Keratinocyte (primary cell): ENCODE measurements at regions not wholly inside any gene's neighbourhood (a gene's known extent, or its start where the extent isn't known, plus 50 kb on each side); places are given as distances from the start of the nearest gene placed in this dataset.

Experiments
- DNase-seq: peaks from one replicate; pipeline ENCODE4 v3.0.0-alpha.2; 2011; ENCODE audit warnings: low read depth, missing footprints, low spot score
- FAIRE-seq: peaks from 2 replicates; lab custom pipeline; 2011; peaks lifted over from hg19 to GRCh38; lab: Jason Lieb, UNC
- H2AFZ ChIP-seq: 2 replicates; pipeline ENCODE4 v1.6.0; 2012; ENCODE audit warnings: low read length, control low read depth, inconsistent platforms; ENCODE audit not compliant: control insufficient read depth
- H3K27ac ChIP-seq: 2 replicates; pipeline ENCODE4 v1.5.1; 2011; ENCODE audit warnings: low read length; ENCODE audit not compliant: control insufficient read depth, insufficient read depth
- H3K27me3 ChIP-seq: 3 replicates; pipeline ENCODE4 v1.6.0; 2011; ENCODE audit warnings: low read length; ENCODE audit not compliant: control insufficient read depth, insufficient read depth; ENCODE audit errors: extremely low read depth
- H3K36me3 ChIP-seq, 2 experiments: 2 replicates in 1 of 2; 3 replicates in 1 of 2; pipeline ENCODE4 v1.5.1; 2011; ENCODE audit warnings: low read length in 2 of 2, mild to moderate bottlenecking in 1 of 2; ENCODE audit not compliant: control insufficient read depth in 2 of 2, insufficient read depth in 2 of 2; ENCODE audit errors: extremely low read depth in 1 of 2
- H3K4me1 ChIP-seq: 3 replicates; pipeline ENCODE4 v1.5.1; 2011; ENCODE audit warnings: low read length; ENCODE audit not compliant: control insufficient read depth, insufficient read depth; ENCODE audit errors: extremely low read depth
- H3K4me2 ChIP-seq: 3 replicates; pipeline ENCODE4 v1.6.0; 2011; ENCODE audit warnings: low read depth, low read length; ENCODE audit not compliant: control insufficient read depth, insufficient read depth; ENCODE audit errors: extremely low read depth
- H3K4me3 ChIP-seq, 3 experiments: fragments of 200-600 bp in 1 of 3; sonication (generic) in 1 of 3; 2 replicates in 2 of 3; 3 replicates in 1 of 3; pipeline ENCODE4 v1.5.1; 2011 to 2016; ENCODE audit warnings: low read length in 3 of 3, mild to moderate bottlenecking in 3 of 3, control low read depth in 2 of 3, inconsistent platforms in 1 of 3, low read depth in 1 of 3, mixed read lengths in 1 of 3, mixed run types in 1 of 3, moderate library complexity in 1 of 3; ENCODE audit not compliant: control insufficient read depth in 2 of 3, insufficient read depth in 2 of 3; ENCODE audit errors: extremely low read depth in 1 of 3
- H3K79me2 ChIP-seq: 2 replicates; pipeline ENCODE4 v1.6.0; 2012; ENCODE audit warnings: low read length; ENCODE audit not compliant: control insufficient read depth, insufficient read depth
- H3K9ac ChIP-seq: 3 replicates; pipeline ENCODE4 v1.6.0; 2011; ENCODE audit warnings: low read length; ENCODE audit not compliant: control insufficient read depth, insufficient read depth; ENCODE audit errors: extremely low read depth
- H3K9me1 ChIP-seq: 3 replicates; pipeline ENCODE4 v1.6.0; 2011; ENCODE audit warnings: low read length; ENCODE audit not compliant: control insufficient read depth, insufficient read depth; ENCODE audit errors: extremely low read depth
- H3K9me3 ChIP-seq: 2 replicates; pipeline ENCODE4 v1.5.1; 2012; ENCODE audit warnings: low read depth, low read length; ENCODE audit not compliant: control insufficient read depth
- H4K20me1 ChIP-seq: 3 replicates; pipeline ENCODE4 v1.6.0; 2011; ENCODE audit warnings: low read length; ENCODE audit not compliant: control insufficient read depth, insufficient read depth; ENCODE audit errors: extremely low read depth
- EZH2 ChIP-seq: IDR thresholded peaks from one replicate; pipeline ENCODE4 v1.6.1; 2012; ENCODE audit warnings: inconsistent platforms, mild to moderate bottlenecking, low read length, moderate library complexity
- dilution Hi-C: fragments of 300-500 bp; cut with MboI; formaldehyde crosslinking; loops from one replicate; pipeline ENCODE4 v1.7.0; 2020; ENCODE audit warnings: low sequenced_read_pairs; ENCODE audit not compliant: extremely low pct_ligation_motif_present
- TF ChIP-seq, protein P1 (sequence below), 3 experiments: IDR thresholded peaks in 1 of 3; conservative IDR thresholded peaks in 1 of 3; optimal IDR thresholded peaks in 1 of 3; 2 replicates in 2 of 3; 3 replicates in 1 of 3; pipeline versions ENCODE3 to v1.5.1; 2011; ENCODE audit warnings: low read length in 3 of 3, mild to moderate bottlenecking in 3 of 3, moderate library complexity in 2 of 3, control low read depth in 1 of 3, inconsistent platforms in 1 of 3; ENCODE audit not compliant: insufficient read depth in 2 of 3; ENCODE audit errors: extremely low read depth in 1 of 3

DNA sequence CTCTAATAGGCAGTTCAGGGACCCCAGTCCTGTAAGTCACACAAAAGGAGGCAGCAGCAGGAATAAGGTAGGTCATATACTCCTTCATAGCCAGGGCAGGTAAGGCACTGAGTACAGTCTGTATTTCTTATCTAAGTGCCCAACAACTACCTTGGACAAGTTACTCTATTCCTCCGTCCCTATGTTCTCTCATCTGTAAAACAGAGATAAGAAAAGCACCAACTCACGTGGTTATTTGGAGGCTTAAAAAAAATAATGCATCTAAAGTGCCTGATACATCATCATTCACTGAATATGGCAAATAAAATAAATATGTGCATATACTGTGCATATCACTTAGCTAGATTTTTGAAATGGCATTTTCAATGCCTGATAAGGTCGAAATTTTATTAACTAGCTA is 298.1 kb upstream of the CDYL start:
- H3K36me3 ChIP-seq, result no peaks in the 10 kb centered on the region
- H3K79me2 ChIP-seq, result no peaks in the 10 kb centered on the region
- no peak for DNase-seq
- no peaks in the 10 kb centered on the region for H3K4me1 ChIP-seq
- no peaks in the 10 kb centered on the region for H3K9me3 ChIP-seq
- no peaks in the 10 kb centered on the region for H3K9me1 ChIP-seq
- H3K27ac ChIP-seq, result no peak overlapping the region
- no peak for TF ChIP-seq EZH2
- TF ChIP-seq, protein P1, sequence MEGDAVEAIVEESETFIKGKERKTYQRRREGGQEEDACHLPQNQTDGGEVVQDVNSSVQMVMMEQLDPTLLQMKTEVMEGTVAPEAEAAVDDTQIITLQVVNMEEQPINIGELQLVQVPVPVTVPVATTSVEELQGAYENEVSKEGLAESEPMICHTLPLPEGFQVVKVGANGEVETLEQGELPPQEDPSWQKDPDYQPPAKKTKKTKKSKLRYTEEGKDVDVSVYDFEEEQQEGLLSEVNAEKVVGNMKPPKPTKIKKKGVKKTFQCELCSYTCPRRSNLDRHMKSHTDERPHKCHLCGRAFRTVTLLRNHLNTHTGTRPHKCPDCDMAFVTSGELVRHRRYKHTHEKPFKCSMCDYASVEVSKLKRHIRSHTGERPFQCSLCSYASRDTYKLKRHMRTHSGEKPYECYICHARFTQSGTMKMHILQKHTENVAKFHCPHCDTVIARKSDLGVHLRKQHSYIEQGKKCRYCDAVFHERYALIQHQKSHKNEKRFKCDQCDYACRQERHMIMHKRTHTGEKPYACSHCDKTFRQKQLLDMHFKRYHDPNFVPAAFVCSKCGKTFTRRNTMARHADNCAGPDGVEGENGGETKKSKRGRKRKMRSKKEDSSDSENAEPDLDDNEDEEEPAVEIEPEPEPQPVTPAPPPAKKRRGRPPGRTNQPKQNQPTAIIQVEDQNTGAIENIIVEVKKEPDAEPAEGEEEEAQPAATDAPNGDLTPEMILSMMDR (optimal IDR thresholded peaks at IDR 0.05 in 1 of 3, IDR thresholded peaks at IDR 0.05 in 1 of 3, conservative IDR thresholded peaks at IDR 0.05 in 1 of 3; ENCODE audit: extremely low read depth in 1 of 3, insufficient read depth in 2 of 3, low read length in 3 of 3), result no peak
- no peaks in the 10 kb centered on the region for H4K20me1 ChIP-seq
- H3K4me2 ChIP-seq, result no peak overlapping the region
- dilution Hi-C loops, result no loop called here
- FAIRE-seq, result no peak
- no peak overlapping the region for H3K9ac ChIP-seq
- no peaks in the 10 kb centered on the region for H3K27me3 ChIP-seq
- H2AFZ ChIP-seq, result no peak overlapping the region
- H3K4me3 ChIP-seq, result no peak overlapping the region

- H3K79me2 ChIP-seq, result no peaks in the 10 kb centered on the region
- DNase-seq, result no peak
- H3K27me3 ChIP-seq, result no peaks in the 10 kb centered on the region
- no peak for TF ChIP-seq EZH2
- TF ChIP-seq, protein P1 (optimal IDR thresholded peaks at IDR 0.05 in 1 of 3, IDR thresholded peaks at IDR 0.05 in 1 of 3, conservative IDR thresholded peaks at IDR 0.05 in 1 of 3; ENCODE audit: extremely low read depth in 1 of 3, insufficient read depth in 2 of 3, low read length in 3 of 3), result no peak
- H3K4me3 ChIP-seq, result no peak overlapping the region
- no peak overlapping the region for H3K27ac ChIP-seq
- no peaks in the 10 kb centered on the region for H3K9me1 ChIP-seq
- H4K20me1 ChIP-seq, result no peaks in the 10 kb centered on the region
- H3K9me3 ChIP-seq, result peaks cover 7% of the 10 kb centered on the region
- no peaks in the 10 kb centered on the region for H3K36me3 ChIP-seq
- no peak overlapping the region for H3K9ac ChIP-seq
- no peaks in the 10 kb centered on the region for H3K4me1 ChIP-seq
- no peak for FAIRE-seq
- H3K4me2 ChIP-seq, result no peak overlapping the region
- dilution Hi-C loops, result no loop called here
- no peak overlapping the region for H2AFZ ChIP-seq
Measured at GRCh38 chr6:4474810-4475209, 301.4 kb upstream of the CDYL start.
